HG03139 (cell line): ENCODE measurements at regions not wholly inside any gene's neighbourhood (a gene's known extent, or its start where the extent isn't known, plus 50 kb on each side); places are given as distances from the start of the nearest gene placed in this dataset.

ENCODE experiments used
- ATAC-seq: cut with Tn5 transposase; IDR thresholded peaks from one replicate; pipeline ENCODE4 v1.9.1; 2021; ENCODE audit not compliant: unreplicated experiment

GRCh38 chr6:90874931-90875330, 288.1 kb upstream of the MAP3K7 start:
- ATAC-seq = no peak

GRCh38 chr6:90872981-90873380, 286.1 kb upstream of the MAP3K7 start:
- no peak for ATAC-seq

GRCh38 chr6:90870561-90870960, 283.7 kb upstream of the MAP3K7 start:
- no peak for ATAC-seq

GRCh38 chr6:90868656-90869055, 281.8 kb upstream of the MAP3K7 start:
- ATAC-seq = no peak

- no peak for ATAC-seq
These were observed 281.4 kb upstream of the MAP3K7 start for GRCh38 chr6:90868256-90868655.

- no peak for ATAC-seq
These were observed 278.6 kb upstream of the MAP3K7 start for GRCh38 chr6:90865513-90865912.

- ATAC-seq = no peak
These were observed 276.2 kb upstream of the MAP3K7 start for GRCh38 chr6:90863043-90863442.

GRCh38 chr6:90860822-90861601, 274.1 kb upstream of the MAP3K7 start:
- ATAC-seq = no peak

- no peak for ATAC-seq
These were observed 272.7 kb upstream of the MAP3K7 start for GRCh38 chr6:90859612-90860011.

GRCh38 chr6:90859056-90859455, 272.2 kb upstream of the MAP3K7 start:
- no peak for ATAC-seq

- no peak for ATAC-seq
These were observed 262.8 kb upstream of the MAP3K7 start for GRCh38 chr6:90849686-90850085.

- no peak for ATAC-seq
These were observed 260.0 kb upstream of the MAP3K7 start for GRCh38 chr6:90846824-90847223.

- no peak for ATAC-seq
These were observed 248.8 kb upstream of the MAP3K7 start for GRCh38 chr6:90835596-90836212.

- ATAC-seq = no peak
These were observed 242.4 kb upstream of the MAP3K7 start for GRCh38 chr6:90829311-90829710.

- ATAC-seq = no peak
These were observed 233.6 kb upstream of the MAP3K7 start for GRCh38 chr6:90820436-90820835.

- ATAC-seq = no peak
These were observed 232.6 kb upstream of the MAP3K7 start for GRCh38 chr6:90819483-90819882.

- ATAC-seq = no peak
These were observed 231.3 kb upstream of the MAP3K7 start for GRCh38 chr6:90818163-90818562.

GRCh38 chr6:90816764-90817163, 229.9 kb upstream of the MAP3K7 start:
- no peak for ATAC-seq

- no peak for ATAC-seq
These were observed 224.8 kb upstream of the MAP3K7 start for GRCh38 chr6:90811596-90812226.

- ATAC-seq = no peak
These were observed 222.2 kb upstream of the MAP3K7 start for GRCh38 chr6:90809035-90809434.

- ATAC-seq = no peak
These were observed 221.2 kb upstream of the MAP3K7 start for GRCh38 chr6:90807791-90808701.
